ENCODE measurements at regions not wholly inside any gene's neighbourhood (a gene's known extent, or its start where the extent isn't known, plus 50 kb on each side); places are given as distances from the start of the nearest gene placed in this dataset.

DNA sequence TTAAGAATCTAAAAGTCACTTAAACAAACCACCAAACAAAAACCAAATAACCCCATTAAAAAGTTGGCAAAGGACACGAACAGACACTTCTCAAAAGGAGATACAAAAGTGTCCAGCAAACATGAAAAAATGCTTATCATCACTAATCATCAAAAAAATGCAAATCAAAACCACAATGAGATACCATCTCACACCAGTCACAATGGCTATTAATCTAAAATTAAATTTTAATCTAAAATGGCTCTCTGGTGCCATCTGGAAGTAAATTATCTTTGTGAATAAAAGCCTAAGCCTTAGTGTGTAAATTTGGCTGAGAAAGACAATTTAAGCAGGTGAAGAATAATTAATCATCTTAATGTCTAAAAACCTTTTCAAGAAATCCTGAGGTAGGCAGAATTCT is 204.5 kb upstream of the PPFIA2 start:
- Histone ChIP-seq H3K27ac (ENCODE audit: low read length) (no peak overlapping the region), H3K9me3 (ENCODE audit: insufficient read depth, low read length) (no peaks in the 10 kb centered on the region), H3K36me3 (replicated peaks; ENCODE audit: low read depth, low read length) (no peaks in the 10 kb centered on the region), H2AFZ (ENCODE audit: low read depth, low read length) (no peak overlapping the region), H3K4me2 (ENCODE audit: low read length) (no peak overlapping the region), H3K4me3 (ENCODE audit: low read length) (no peak overlapping the region), H3K9ac (ENCODE audit: low read length) (no peak overlapping the region), H3K4me1 (ENCODE audit: low read length) (no peaks in the 10 kb centered on the region), H3K79me2 (ENCODE audit: low read length) (no peaks in the 10 kb centered on the region), H3K27me3 (ENCODE audit: low read depth, low read length) (no peaks in the 10 kb centered on the region), H4K20me1 (ENCODE audit: insufficient read depth, low read length) (no peaks in the 10 kb centered on the region)
- no peak for TF ChIP-seq EZH2phosphoT487 (IDR thresholded peaks at IDR 0.05; ENCODE audit: low read depth)
- TF ChIP-seq, protein P1, sequence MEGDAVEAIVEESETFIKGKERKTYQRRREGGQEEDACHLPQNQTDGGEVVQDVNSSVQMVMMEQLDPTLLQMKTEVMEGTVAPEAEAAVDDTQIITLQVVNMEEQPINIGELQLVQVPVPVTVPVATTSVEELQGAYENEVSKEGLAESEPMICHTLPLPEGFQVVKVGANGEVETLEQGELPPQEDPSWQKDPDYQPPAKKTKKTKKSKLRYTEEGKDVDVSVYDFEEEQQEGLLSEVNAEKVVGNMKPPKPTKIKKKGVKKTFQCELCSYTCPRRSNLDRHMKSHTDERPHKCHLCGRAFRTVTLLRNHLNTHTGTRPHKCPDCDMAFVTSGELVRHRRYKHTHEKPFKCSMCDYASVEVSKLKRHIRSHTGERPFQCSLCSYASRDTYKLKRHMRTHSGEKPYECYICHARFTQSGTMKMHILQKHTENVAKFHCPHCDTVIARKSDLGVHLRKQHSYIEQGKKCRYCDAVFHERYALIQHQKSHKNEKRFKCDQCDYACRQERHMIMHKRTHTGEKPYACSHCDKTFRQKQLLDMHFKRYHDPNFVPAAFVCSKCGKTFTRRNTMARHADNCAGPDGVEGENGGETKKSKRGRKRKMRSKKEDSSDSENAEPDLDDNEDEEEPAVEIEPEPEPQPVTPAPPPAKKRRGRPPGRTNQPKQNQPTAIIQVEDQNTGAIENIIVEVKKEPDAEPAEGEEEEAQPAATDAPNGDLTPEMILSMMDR (IDR thresholded peaks at IDR 0.05; ENCODE audit: low read depth, low read length): no peak

GRCh38 chr12:81963026-81963425 is 203.9 kb upstream of the PPFIA2 start:
- Histone ChIP-seq H3K36me3 (replicated peaks; ENCODE audit: low read depth, low read length) (no peaks in the 10 kb centered on the region), H4K20me1 (ENCODE audit: insufficient read depth, low read length) (no peaks in the 10 kb centered on the region), H3K4me1 (ENCODE audit: low read length) (no peaks in the 10 kb centered on the region), H3K27ac (ENCODE audit: low read length) (no peak overlapping the region), H3K9me3 (ENCODE audit: insufficient read depth, low read length) (no peaks in the 10 kb centered on the region), H3K9ac (ENCODE audit: low read length) (no peak overlapping the region), H3K27me3 (ENCODE audit: low read depth, low read length) (no peaks in the 10 kb centered on the region), H2AFZ (ENCODE audit: low read depth, low read length) (no peak overlapping the region), H3K4me3 (ENCODE audit: low read length) (no peak overlapping the region), H3K79me2 (ENCODE audit: low read length) (no peaks in the 10 kb centered on the region), H3K4me2 (ENCODE audit: low read length) (no peak overlapping the region)
- TF ChIP-seq EZH2phosphoT487 (IDR thresholded peaks at IDR 0.05; ENCODE audit: low read depth): no peak
- TF ChIP-seq, protein P1 (IDR thresholded peaks at IDR 0.05; ENCODE audit: low read depth, low read length): no peak

GRCh38 chr12:81962126-81962856 is 203.1 kb upstream of the PPFIA2 start:
- H3K4me3 ChIP-seq (ENCODE audit: low read length): no peak overlapping the region
- H3K27me3 ChIP-seq (ENCODE audit: low read depth, low read length): no peaks in the 10 kb centered on the region
- no peak overlapping the region for H3K4me2 ChIP-seq (ENCODE audit: low read length)
- H3K79me2 ChIP-seq (ENCODE audit: low read length): no peaks in the 10 kb centered on the region
- H3K4me1 ChIP-seq (ENCODE audit: low read length): no peaks in the 10 kb centered on the region
- H2AFZ ChIP-seq (ENCODE audit: low read depth, low read length): no peak overlapping the region
- H3K27ac ChIP-seq (ENCODE audit: low read length): no peak overlapping the region
- H3K9me3 ChIP-seq (ENCODE audit: insufficient read depth, low read length): no peaks in the 10 kb centered on the region
- no peaks in the 10 kb centered on the region for H3K36me3 ChIP-seq (replicated peaks; ENCODE audit: low read depth, low read length)
- H3K9ac ChIP-seq (ENCODE audit: low read length): no peak overlapping the region
- no peak for TF ChIP-seq EZH2phosphoT487 (IDR thresholded peaks at IDR 0.05; ENCODE audit: low read depth)
- TF ChIP-seq, protein P1 (IDR thresholded peaks at IDR 0.05; ENCODE audit: low read depth, low read length): no peak
- H4K20me1 ChIP-seq (ENCODE audit: insufficient read depth, low read length): no peaks in the 10 kb centered on the region

DNA sequence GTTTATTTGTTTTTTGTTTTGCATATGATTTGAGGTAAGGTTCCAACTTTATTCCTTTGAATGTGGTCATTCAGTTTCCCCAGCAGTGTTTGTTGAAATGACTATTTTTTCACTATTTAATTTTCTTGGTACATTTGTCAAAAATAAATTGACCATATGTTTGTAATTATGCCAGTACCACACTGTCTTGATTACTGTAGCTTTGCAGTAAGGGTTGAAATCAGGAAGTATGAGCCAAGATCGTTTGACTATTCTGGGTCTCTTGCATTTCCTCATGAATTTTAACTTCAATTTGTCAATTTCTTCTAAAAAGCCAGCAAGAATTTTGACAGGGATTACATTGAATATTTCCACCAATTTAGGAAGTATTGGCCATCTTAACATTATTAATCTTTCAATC is 199.3 kb upstream of the PPFIA2 start:
- Histone ChIP-seq H3K79me2 (ENCODE audit: low read length) (no peaks in the 10 kb centered on the region), H3K4me1 (ENCODE audit: low read length) (0 out of 2 replicates have a peak, but pooled peaks cover 4% of the 10 kb centered on the region), H3K9ac (ENCODE audit: low read length) (no peak overlapping the region), H4K20me1 (ENCODE audit: insufficient read depth, low read length) (no peaks in the 10 kb centered on the region), H3K36me3 (replicated peaks; ENCODE audit: low read depth, low read length) (no peaks in the 10 kb centered on the region), H2AFZ (ENCODE audit: low read depth, low read length) (no peak overlapping the region), H3K4me2 (ENCODE audit: low read length) (no peak overlapping the region), H3K27me3 (ENCODE audit: low read depth, low read length) (no peaks in the 10 kb centered on the region), H3K4me3 (ENCODE audit: low read length) (no peak overlapping the region), H3K9me3 (ENCODE audit: insufficient read depth, low read length) (no peaks in the 10 kb centered on the region), H3K27ac (ENCODE audit: low read length) (no peak overlapping the region)
- TF ChIP-seq EZH2phosphoT487 (IDR thresholded peaks at IDR 0.05; ENCODE audit: low read depth): no peak
- TF ChIP-seq, protein P1 (IDR thresholded peaks at IDR 0.05; ENCODE audit: low read depth, low read length): no peak
